Activated T-helper 9 cell treated with anti-CD3 and anti-CD28 coated beads, Interleukin-2, amount 50 U/mL, for 16 hours (primary cell): ENCODE measurements at regions not wholly inside any gene's neighbourhood (a gene's known extent, or its start where the extent isn't known, plus 50 kb on each side); places are given as distances from the start of the nearest gene placed in this dataset.
"Not testable (repeated sequence)": the region's sequence is repeated elsewhere in the genome, so short reads cannot be mapped to it uniquely, and the experiment has no call there.

Experiments
- DNase-seq: peaks from one replicate; pipeline ENCODE4 v3.0.0-alpha.2; 2020; ENCODE audit warnings: low read depth

GRCh38 chr5:36529142-36529541, 77.3 kb upstream of the SLC1A3 start:
- DNase-seq = no peak

- no peak for DNase-seq
These were observed 76.2 kb upstream of the SLC1A3 start for GRCh38 chr5:36530215-36530614.

- DNase-seq = no peak
These were observed 75.0 kb upstream of the SLC1A3 start for GRCh38 chr5:36531401-36531800.

- DNase-seq = no peak
These were observed 71.0 kb upstream of the SLC1A3 start for GRCh38 chr5:36535378-36535777.

- DNase-seq = no peak
These were observed 70.4 kb upstream of the SLC1A3 start for GRCh38 chr5:36535859-36536615.

- no peak for DNase-seq
These were observed 69.8 kb upstream of the SLC1A3 start for GRCh38 chr5:36536616-36537005.

GRCh38 chr5:36537724-36538123, 68.7 kb upstream of the SLC1A3 start:
- no peak for DNase-seq

GRCh38 chr5:36552651-36553393, 53.6 kb upstream of the SLC1A3 start:
- DNase-seq = no peak

- DNase-seq = not testable (repeated sequence)
These were observed 51.4 kb upstream of the SLC1A3 start for GRCh38 chr5:36555035-36555434.
